Skeletal muscle cell (primary cell): ENCODE measurements at regions not wholly inside any gene's neighbourhood (a gene's known extent, or its start where the extent isn't known, plus 50 kb on each side); places are given as distances from the start of the nearest gene placed in this dataset.

Source experiments
- DNase-seq: peaks from one replicate; pipeline ENCODE4 v3.0.0-alpha.2; 2010; ENCODE audit warnings: low read depth
- H3K4me3 ChIP-seq: 2 replicates; pipeline ENCODE4 v1.5.1; 2011; ENCODE audit warnings: low read depth, mild to moderate bottlenecking, control low read depth, low read length, moderate library complexity

- DNase-seq: no peak
- H3K4me3 ChIP-seq: no peak overlapping the region
These were observed 79.5 kb downstream of the FAM161A start for GRCh38 chr2:61774351-61774750.

GRCh38 chr2:61771904-61772845 is 81.7 kb downstream of the FAM161A start:
- H3K4me3 ChIP-seq: no peak overlapping the region
- DNase-seq: no peak

- no peak for DNase-seq
- no peak overlapping the region for H3K4me3 ChIP-seq
These were observed 83.1 kb downstream of the FAM161A start for GRCh38 chr2:61770746-61771145.

GRCh38 chr2:61770298-61770697 is 83.6 kb downstream of the FAM161A start:
- no peak for DNase-seq

GRCh38 chr2:61769093-61769675 is 84.7 kb downstream of the FAM161A start:
- no peak overlapping the region for H3K4me3 ChIP-seq
- DNase-seq: no peak

More at GRCh38 chr2:61770298-61770697, 83.6 kb downstream of the FAM161A start:
- no peak overlapping the region for H3K4me3 ChIP-seq

- H3K4me3 ChIP-seq: peak overlapping the region; percentile 81
- DNase-seq: peak; percentile 99
These were observed 89.6 kb downstream of the FAM161A start for GRCh38 chr2:61764035-61764800.

- peak; percentile 64 for DNase-seq
These were observed 90.2 kb downstream of the FAM161A start for GRCh38 chr2:61763605-61764034.

GRCh38 chr2:61762292-61762691 is 91.6 kb downstream of the FAM161A start:
- no peak for DNase-seq
- H3K4me3 ChIP-seq: no peak overlapping the region

More at GRCh38 chr2:61763605-61764034, 90.2 kb downstream of the FAM161A start:
- peak overlapping the region; percentile 81 for H3K4me3 ChIP-seq

- H3K4me3 ChIP-seq: no peak overlapping the region
These were observed 94.1 kb downstream of the FAM161A start for GRCh38 chr2:61759718-61760117.

GRCh38 chr2:61759005-61759404 is 94.9 kb downstream of the FAM161A start:
- DNase-seq: peak; percentile 87
- H3K4me3 ChIP-seq: no peak overlapping the region

More at GRCh38 chr2:61759718-61760117, 94.1 kb downstream of the FAM161A start:
- DNase-seq: peak; percentile 48

GRCh38 chr2:61758159-61758558 is 95.7 kb downstream of the FAM161A start:
- H3K4me3 ChIP-seq: no peak overlapping the region
- no peak for DNase-seq

GRCh38 chr2:61753512-61753911 is 100.3 kb downstream of the FAM161A start:
- no peak for DNase-seq
- no peak overlapping the region for H3K4me3 ChIP-seq

- H3K4me3 ChIP-seq: no peak overlapping the region
- DNase-seq: peak; percentile 47
These were observed 103.2 kb downstream of the FAM161A start for GRCh38 chr2:61750624-61751023.

GRCh38 chr2:61742955-61743354 is 110.9 kb downstream of the FAM161A start:
- no peak overlapping the region for H3K4me3 ChIP-seq
- no peak for DNase-seq

- no peak for DNase-seq
These were observed 116.0 kb downstream of the FAM161A start for GRCh38 chr2:61737841-61738240.

GRCh38 chr2:61736953-61737352 is 116.9 kb downstream of the FAM161A start:
- DNase-seq: no peak
- no peak overlapping the region for H3K4me3 ChIP-seq

More at GRCh38 chr2:61737841-61738240, 116.0 kb downstream of the FAM161A start:
- H3K4me3 ChIP-seq: no peak overlapping the region

GRCh38 chr2:61733563-61733962 is 120.3 kb downstream of the FAM161A start:
- H3K4me3 ChIP-seq: no peak overlapping the region
- DNase-seq: no peak

GRCh38 chr2:61732787-61733186 is 121.1 kb downstream of the FAM161A start:
- H3K4me3 ChIP-seq: no peak overlapping the region
- DNase-seq: no peak

- no peak for DNase-seq
- H3K4me3 ChIP-seq: no peak overlapping the region
These were observed 126.1 kb downstream of the FAM161A start for GRCh38 chr2:61727746-61728145.
